IMR-90 (cell line): ENCODE measurements at regions not wholly inside any gene's neighbourhood (a gene's known extent, or its start where the extent isn't known, plus 50 kb on each side); places are given as distances from the start of the nearest gene placed in this dataset.

Experiments
- ATAC-seq: fragments of 200-7000 bp; cut with Tn5 transposase; 2 replicates; pipeline ENCODE4 v1.9.1; 2020; ENCODE audit warnings: low read depth, mild to moderate bottlenecking, moderate library complexity
- BruUV-seq: library from RNA; stranded (reverse); fragments of 400-500 nt; replicated peaks from 2 replicates; lab custom pipeline; 2021; lab: Mats Ljungman, UMichigan
- CTCF ChIA-PET: fragments of 300-600 bp; formaldehyde crosslinking; extraction: SDS; loops from one replicate; lab custom pipeline; 2021; ENCODE audit warnings: antibody characterized with exemption; lab: Yijun Ruan, JAX
- POLR2A ChIA-PET: fragments of 300-600 bp; sonication (Branson Sonifier 250); formaldehyde crosslinking; loops from one replicate; lab custom pipeline; 2022; ENCODE audit warnings: antibody characterized with exemption; ENCODE audit not compliant: unreplicated experiment; lab: Charles Lee
- DNase-seq: peaks from one replicate; pipeline ENCODE4 v3.0.0; 2013
- H2AFZ ChIP-seq: replicated peaks from 2 replicates; pipeline ENCODE3; 2013; ENCODE audit warnings: low read length, mild to moderate bottlenecking; ENCODE audit not compliant: poor library complexity
- H2AK5ac ChIP-seq: 2 replicates; pipeline ENCODE4 v1.6.1; 2013; ENCODE audit warnings: low read depth, low read length, inconsistent platforms
- H2AK9ac ChIP-seq: replicated peaks from 2 replicates; pipeline ENCODE3; 2013; ENCODE audit warnings: mild to moderate bottlenecking, low read depth, low read length, moderate library complexity; ENCODE audit not compliant: poor library complexity
- H2BK120ac ChIP-seq: 2 replicates; pipeline ENCODE4 v1.6.1; 2013; ENCODE audit warnings: low read depth, low read length, inconsistent platforms
- H2BK15ac ChIP-seq: 3 replicates; pipeline ENCODE4 v1.6.1; 2013; ENCODE audit warnings: low read depth, low read length, inconsistent platforms
- H2BK20ac ChIP-seq: 2 replicates; pipeline ENCODE4 v1.6.1; 2013; ENCODE audit warnings: low read depth, mild to moderate bottlenecking, inconsistent platforms, low read length, moderate library complexity
- H2BK5ac ChIP-seq: 2 replicates; pipeline ENCODE4 v1.6.1; 2013; ENCODE audit warnings: mild to moderate bottlenecking, low read depth, low read length, inconsistent platforms; ENCODE audit not compliant: poor library complexity, severe bottlenecking
- H3K14ac ChIP-seq: replicated peaks from 2 replicates; pipeline ENCODE4 v1.6.1; 2013; ENCODE audit warnings: low read depth, low read length, inconsistent platforms
- H3K18ac ChIP-seq: 2 replicates; pipeline ENCODE4 v1.6.1; 2013; ENCODE audit warnings: low read depth, low read length, control low read depth
- H3K23ac ChIP-seq: 2 replicates; pipeline ENCODE4 v1.6.1; 2013; ENCODE audit warnings: low read depth, low read length, inconsistent platforms
- H3K27ac ChIP-seq: 2 replicates; pipeline ENCODE4 v1.5.1; 2013; ENCODE audit warnings: mild to moderate bottlenecking, control low read depth, low read length; ENCODE audit not compliant: insufficient read depth
- H3K27me3 ChIP-seq: 2 replicates; pipeline ENCODE4 v1.6.1; 2013; ENCODE audit warnings: low read length; ENCODE audit not compliant: control insufficient read depth, insufficient read depth
- H3K36me3 ChIP-seq: 2 replicates; pipeline ENCODE4 v1.6.1; 2013; ENCODE audit warnings: low read length, mixed read lengths; ENCODE audit not compliant: control insufficient read depth, insufficient read depth
- H3K4ac ChIP-seq: 2 replicates; pipeline ENCODE4 v1.6.1; 2013; ENCODE audit warnings: low read depth, low read length, inconsistent platforms
- H3K4me1 ChIP-seq: 2 replicates; pipeline ENCODE4 v1.6.1; 2013; ENCODE audit warnings: low read length, mixed read lengths; ENCODE audit not compliant: control insufficient read depth, insufficient read depth
- H3K4me2 ChIP-seq: 2 replicates; pipeline ENCODE4 v1.6.1; 2013; ENCODE audit warnings: low read depth, mild to moderate bottlenecking, control low read depth, low read length, moderate library complexity
- H3K4me3 ChIP-seq: 2 replicates; pipeline ENCODE4 v1.5.1; 2013; ENCODE audit warnings: low read depth, mild to moderate bottlenecking, control low read depth, low read length, moderate library complexity; ENCODE audit not compliant: insufficient read depth
- H3K56ac ChIP-seq: 2 replicates; pipeline ENCODE4 v1.6.1; 2013; ENCODE audit warnings: low read length, inconsistent platforms; ENCODE audit not compliant: insufficient read depth; ENCODE audit errors: extremely low read depth
- H3K79me1 ChIP-seq, 2 experiments: 2 replicates each; pipeline ENCODE4 v1.6.1; 2013; ENCODE audit warnings: low read length in 2 of 2, inconsistent platforms in 1 of 2, low read depth in 1 of 2
- H3K9ac ChIP-seq: 2 replicates; pipeline ENCODE4 v1.6.1; 2013; ENCODE audit warnings: low read depth, low read length, control low read depth
- H3K9me1 ChIP-seq: 2 replicates; pipeline ENCODE4 v1.6.1; 2013; ENCODE audit warnings: low read length, inconsistent platforms; ENCODE audit not compliant: insufficient read depth
- H3K9me3 ChIP-seq: 2 replicates; pipeline ENCODE4 v1.6.1; 2013; ENCODE audit warnings: low read length; ENCODE audit not compliant: control insufficient read depth, insufficient read depth
- H4K20me1 ChIP-seq: 2 replicates; pipeline ENCODE4 v1.6.1; 2013; ENCODE audit warnings: low read length, inconsistent platforms; ENCODE audit not compliant: insufficient read depth
- H4K5ac ChIP-seq: 2 replicates; pipeline ENCODE4 v1.6.1; 2013; ENCODE audit warnings: mild to moderate bottlenecking, low read depth, low read length, control low read depth
- H4K8ac ChIP-seq, 2 experiments: 2 replicates each; pipeline ENCODE4 v1.6.1; 2013; ENCODE audit warnings: low read depth in 2 of 2, low read length in 2 of 2, control low read depth in 1 of 2, inconsistent platforms in 1 of 2
- H4K91ac ChIP-seq: 2 replicates; pipeline ENCODE4 v1.6.1; 2013; ENCODE audit warnings: low read depth, low read length, inconsistent platforms; ENCODE audit not compliant: insufficient read depth
- MAFK ChIP-seq: IDR thresholded peaks from 2 replicates; pipeline ENCODE4 v1.6.1; 2012; ENCODE audit warnings: low read depth, low read length, improper control_type of control experiment
- NFE2L2 ChIP-seq: fragments of 150-350 bp; IDR thresholded peaks from 2 replicates; pipeline ENCODE4 v1.6.1; 2016; ENCODE audit warnings: low read depth, mild to moderate bottlenecking, low read length
- RCOR1 ChIP-seq: IDR thresholded peaks from 2 replicates; pipeline ENCODE4 v1.6.1; 2012; ENCODE audit warnings: mild to moderate bottlenecking, low read length, improper control_type of control experiment; ENCODE audit not compliant: insufficient replicate concordance
- RFX5 ChIP-seq: IDR thresholded peaks from 2 replicates; pipeline ENCODE4 v1.8.0; 2012; ENCODE audit warnings: low read depth, mild to moderate bottlenecking, low read length, moderate library complexity
- USF2 ChIP-seq: fragments of 150-350 bp; IDR thresholded peaks from 2 replicates; pipeline ENCODE4 v1.6.1; 2017; ENCODE audit warnings: mild to moderate bottlenecking, antibody characterized with exemption, low read length, low read depth
- WGBS, 2 experiments: methylation state at CpG; one replicate each; pipeline versions ENCODE4 v1.1.5 to v1.1.7; 2013; ENCODE audit warnings: missing lambda C conversion rate in 2 of 2; ENCODE audit not compliant: insufficient read length in 1 of 2; ENCODE audit errors: extremely low coverage in 2 of 2; 5-methylcytosine and 5-hydroxymethylcytosine counted together
- dilution Hi-C: fragments of 300-500 bp; cut with HindIII; formaldehyde crosslinking; loops from one replicate; pipeline ENCODE4 v1.14.3; 2018; ENCODE audit warnings: low sequenced_read_pairs; ENCODE audit not compliant: unreplicated experiment
- in situ Hi-C: fragments of 300-500 bp; cut with MboI; formaldehyde crosslinking; loops from 3 replicates; pipeline ENCODE4 v1.14.3; 2019; ENCODE audit warnings: low sequenced_read_pairs, inconsistent platforms, mixed read lengths
- intact Hi-C: fragments of 100-400 bp; cut with micrococcal nuclease; formaldehyde crosslinking; loops from 2 replicates; pipeline ENCODE4 v1.10.0; 2022

DNA sequence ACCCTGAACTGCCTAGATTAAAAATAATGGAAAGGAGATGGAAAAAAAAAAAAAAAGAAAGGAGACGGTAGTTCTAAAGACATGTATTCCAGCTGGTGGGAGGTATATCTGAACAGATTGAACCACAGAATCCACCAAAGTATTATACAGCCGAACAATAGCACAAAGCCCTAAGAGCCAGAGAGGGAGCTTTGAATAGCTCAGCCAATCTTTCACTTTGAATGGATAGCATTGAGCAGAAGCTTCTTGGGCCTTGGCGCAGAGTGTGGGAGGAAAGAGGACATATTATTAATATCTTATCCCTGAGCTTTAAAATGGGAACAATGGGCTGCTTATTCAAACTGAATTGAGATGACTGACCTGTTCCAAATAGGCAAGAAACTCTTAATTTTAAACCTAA is 147.8 kb upstream of the PAQR3 start:
- POLR2A ChIA-PET, result no interaction called here
- H2AFZ ChIP-seq, result no peak overlapping the region
- H3K14ac ChIP-seq, result no peak overlapping the region
- no peaks in the 10 kb centered on the region for H3K4me1 ChIP-seq
- H2BK15ac ChIP-seq, result no peak overlapping the region
- H2AK5ac ChIP-seq, result no peak overlapping the region
- no peak overlapping the region for H2BK20ac ChIP-seq
- H4K8ac ChIP-seq, result no peak overlapping the region
- no peaks in the 10 kb centered on the region for H4K20me1 ChIP-seq
- no peaks in the 10 kb centered on the region for H3K27me3 ChIP-seq
- H3K9ac ChIP-seq, result no peak overlapping the region
- intact Hi-C loops (no loop called here), dilution Hi-C loops (no loop called here), in situ Hi-C loops (no loop called here)
- H2AK9ac ChIP-seq, result no peak overlapping the region
- H3K4me3 ChIP-seq, result no peak overlapping the region
- BruUV-seq, result no TSS peak
- no peak for TF ChIP-seq RFX5
- TF ChIP-seq MAFK, result no peak
- no peak for TF ChIP-seq NFE2L2
- no peak for TF ChIP-seq USF2
- TF ChIP-seq RCOR1, result no peak
- H4K5ac ChIP-seq, result no peak overlapping the region
- no peak overlapping the region for H4K91ac ChIP-seq
- H3K23ac ChIP-seq, result no peak overlapping the region
- no peak overlapping the region for H3K4me2 ChIP-seq
- ATAC-seq (no peak), DNase-seq (no peak)
- WGBS, 2 experiments, result no CpG with 5 or more reads among the region's 3 CpGs
- no peaks in the 10 kb centered on the region for H3K9me1 ChIP-seq
- no peak overlapping the region for H3K56ac ChIP-seq
- H3K9me3 ChIP-seq, result no peaks in the 10 kb centered on the region
- H3K27ac ChIP-seq, result no peak overlapping the region
- H2BK120ac ChIP-seq, result no peak overlapping the region
- H3K4ac ChIP-seq, result no peak overlapping the region
- CTCF ChIA-PET, result interaction anchor here (0.6 kb wide), 1 partner anchor 17 kb away, joined by 5 read pairs; no protein-coding TSS in a partner anchor
- H2BK5ac ChIP-seq, result no peak overlapping the region
- no peaks in the 10 kb centered on the region for H3K36me3 ChIP-seq
- H3K18ac ChIP-seq, result no peak overlapping the region
- H3K79me1 ChIP-seq, result no peaks in the 10 kb centered on the region
